ENCODE measurements at regions not wholly inside any gene's neighbourhood (a gene's known extent, or its start where the extent isn't known, plus 50 kb on each side); places are given as distances from the start of the nearest gene placed in this dataset.
"Not testable (repeated sequence)": the region's sequence is repeated elsewhere in the genome, so short reads cannot be mapped to it uniquely, and the experiment has no call there.

GRCh38 chr7:152914845-152915102, 155.2 kb downstream of the ACTR3B start:
- not testable (repeated sequence) for TF ChIP-seq CTCF, EP300, POLR2A, POLR2AphosphoS5 (IDR thresholded peaks at IDR 0.05)
